Glomerular visceral epithelial cell (primary cell): ENCODE measurements at regions not wholly inside any gene's neighbourhood (a gene's known extent, or its start where the extent isn't known, plus 50 kb on each side); places are given as distances from the start of the nearest gene placed in this dataset.

Source experiments
- DNase-seq: peaks from one replicate; pipeline ENCODE4 v3.0.0-alpha.2; 2016; ENCODE audit errors: extremely low spot score

- no peak for DNase-seq
Measured at GRCh38 chr12:58470266-58471010, 449.9 kb downstream of the LRIG3 start.

DNA sequence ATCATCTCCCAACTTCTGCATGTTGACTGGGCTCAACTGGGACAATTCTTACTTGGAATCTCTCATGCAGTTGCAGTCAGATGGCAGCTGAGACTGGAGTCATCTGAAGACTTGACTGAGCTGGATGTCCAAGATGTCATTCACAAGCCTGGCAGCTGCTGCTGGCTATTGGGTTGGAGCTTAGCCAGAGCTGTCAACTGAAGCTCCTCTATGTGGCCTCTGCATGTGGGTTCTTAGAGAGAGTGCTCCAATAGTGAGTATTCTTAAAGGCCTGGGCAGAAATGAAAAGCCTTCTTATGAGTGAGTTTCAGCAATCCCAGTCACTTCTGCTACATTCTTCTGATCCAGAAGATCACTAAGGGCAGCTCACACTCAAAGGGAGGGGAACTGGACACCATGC is 440.9 kb downstream of the LRIG3 start:
- DNase-seq = no peak

DNA sequence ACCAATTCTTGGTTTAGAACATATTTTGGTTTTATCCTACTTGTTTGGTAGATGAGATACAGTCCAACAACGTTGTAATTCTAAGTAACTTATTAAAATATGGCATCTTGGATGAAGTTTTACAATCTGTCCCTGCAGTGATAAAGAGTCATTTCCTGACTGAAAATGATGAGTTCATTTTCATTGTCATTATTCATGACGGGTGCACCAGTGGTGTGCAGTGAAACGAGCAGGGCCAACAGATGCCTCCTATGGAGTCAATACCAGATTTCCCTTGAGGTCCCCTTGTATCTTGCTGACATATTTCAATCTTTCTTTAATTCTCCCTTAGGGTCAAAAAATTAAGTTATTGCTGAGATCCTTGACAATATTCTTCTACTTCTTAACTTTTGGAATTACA is 438.5 kb downstream of the LRIG3 start:
- DNase-seq = no peak

DNA sequence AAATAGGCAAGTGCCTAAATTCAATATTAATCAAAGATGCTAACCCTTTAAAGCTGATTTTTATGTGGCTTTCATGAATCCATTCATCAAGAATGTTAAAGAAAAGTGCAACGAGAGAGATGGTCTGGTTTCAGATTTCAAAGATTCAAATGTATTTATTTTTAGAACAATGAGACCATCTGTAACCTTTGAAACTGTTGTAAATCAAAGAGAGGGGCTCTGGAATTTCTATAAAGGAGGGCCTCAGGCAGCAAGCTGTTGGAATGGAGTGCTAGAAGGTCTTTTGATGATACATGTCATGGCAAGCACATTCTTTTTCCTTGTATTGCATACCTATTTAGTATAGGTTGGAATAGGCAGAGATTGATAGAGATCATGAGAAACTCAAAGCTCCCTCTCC is 433.0 kb downstream of the LRIG3 start:
- no peak for DNase-seq

DNA sequence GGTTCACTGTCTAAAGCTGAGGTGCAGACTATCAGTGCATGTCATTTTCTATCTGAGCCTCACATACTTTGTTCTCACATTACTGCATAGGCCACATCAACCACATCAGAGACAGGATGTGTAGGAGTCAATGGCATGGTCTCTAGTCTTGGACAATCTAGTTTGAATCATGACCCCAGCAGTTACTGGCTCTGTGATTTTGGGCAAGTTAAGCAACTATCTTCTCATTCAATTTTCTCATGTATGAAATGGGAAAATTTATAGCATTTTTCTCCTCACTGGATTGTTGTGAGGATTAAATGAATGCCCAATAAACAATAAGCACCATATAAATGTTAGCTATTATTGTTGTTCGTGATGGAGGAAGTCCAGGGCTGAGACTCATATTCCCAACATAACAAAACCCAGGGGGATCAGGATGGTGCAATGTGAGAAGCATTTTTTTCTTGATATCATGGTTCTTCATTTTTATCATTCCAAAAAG is 432.6 kb downstream of the LRIG3 start:
- peak; percentile 31 for DNase-seq

GRCh38 chr12:58489394-58489793 is 430.9 kb downstream of the LRIG3 start:
- DNase-seq = no peak

DNA sequence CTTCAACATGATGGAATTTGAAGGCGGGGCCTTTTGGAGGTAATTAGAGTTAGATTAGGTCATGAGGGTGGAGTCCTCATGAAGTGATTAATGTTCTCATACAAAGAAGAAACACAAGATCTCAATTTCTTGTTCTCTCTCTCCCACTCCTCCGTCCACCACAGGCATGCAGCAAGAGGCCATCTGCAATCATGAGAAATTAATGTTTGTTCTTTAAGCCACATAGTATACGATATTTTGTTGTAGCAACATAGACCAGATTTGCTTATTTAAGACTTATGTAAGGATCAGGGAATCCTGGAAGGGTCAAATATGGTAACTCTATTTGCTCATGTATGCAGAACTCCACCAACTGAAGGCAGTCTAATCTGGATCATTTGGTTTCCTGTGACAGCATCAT is 429.0 kb downstream of the LRIG3 start:
- DNase-seq = no peak

DNA sequence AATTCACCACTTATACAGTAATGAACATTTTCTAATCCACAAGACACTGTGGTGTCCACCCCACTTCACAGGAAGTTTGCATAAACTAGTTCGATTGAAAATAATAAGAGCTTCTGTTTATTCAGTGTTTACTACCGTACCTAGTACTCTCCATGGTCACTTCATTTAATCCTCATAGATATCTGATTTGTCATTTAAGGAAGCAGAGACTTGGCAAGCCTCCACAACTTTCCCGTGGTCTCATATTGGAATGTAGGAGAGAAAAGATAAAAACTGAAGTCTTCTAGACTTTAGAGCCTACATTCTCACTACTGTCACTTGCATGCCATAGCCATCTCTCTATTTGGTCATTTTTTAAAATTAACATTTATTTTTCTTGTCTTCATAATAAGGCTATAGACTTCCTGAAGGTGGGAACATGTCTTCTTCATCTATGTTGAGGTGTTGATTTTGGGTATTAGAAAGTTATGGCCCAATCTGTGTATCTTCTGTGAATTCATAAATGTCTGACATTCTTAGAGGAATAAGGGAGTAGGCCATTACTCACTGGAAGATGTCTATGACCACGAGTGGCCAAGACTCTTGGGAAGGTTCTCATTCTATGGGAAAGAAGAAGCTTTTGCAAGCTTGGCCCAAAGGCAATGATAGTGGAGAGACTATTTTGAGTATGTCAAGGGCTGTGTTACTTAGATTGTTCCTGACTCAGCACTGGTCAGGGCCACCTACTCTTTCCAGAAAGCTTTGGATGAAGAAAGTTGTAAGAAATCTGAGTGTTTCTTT is 423.7 kb downstream of the LRIG3 start:
- peak; percentile 35 for DNase-seq

GRCh38 chr12:58500399-58500798 is 419.9 kb downstream of the LRIG3 start:
- DNase-seq = no peak

DNA sequence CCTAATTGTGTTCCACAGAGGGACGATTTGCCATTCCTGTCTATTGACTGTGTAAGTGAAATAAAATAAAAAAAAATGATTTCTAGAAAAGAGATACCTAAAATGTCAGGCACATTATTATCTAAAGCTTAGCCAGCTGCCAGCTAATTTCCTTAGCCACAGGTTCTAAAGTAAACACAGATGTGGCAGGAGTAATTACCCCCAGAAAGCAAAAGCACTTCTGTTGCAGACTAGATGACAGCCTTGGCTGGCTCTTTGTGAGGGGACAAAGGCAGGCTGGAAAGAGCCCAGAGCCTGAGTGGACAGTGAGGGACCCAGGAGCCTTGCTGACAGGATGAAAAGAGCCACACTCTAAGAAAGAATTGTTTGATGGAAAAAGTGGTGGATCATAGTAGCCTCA is 418.1 kb downstream of the LRIG3 start:
- DNase-seq = peak; percentile 8

DNA sequence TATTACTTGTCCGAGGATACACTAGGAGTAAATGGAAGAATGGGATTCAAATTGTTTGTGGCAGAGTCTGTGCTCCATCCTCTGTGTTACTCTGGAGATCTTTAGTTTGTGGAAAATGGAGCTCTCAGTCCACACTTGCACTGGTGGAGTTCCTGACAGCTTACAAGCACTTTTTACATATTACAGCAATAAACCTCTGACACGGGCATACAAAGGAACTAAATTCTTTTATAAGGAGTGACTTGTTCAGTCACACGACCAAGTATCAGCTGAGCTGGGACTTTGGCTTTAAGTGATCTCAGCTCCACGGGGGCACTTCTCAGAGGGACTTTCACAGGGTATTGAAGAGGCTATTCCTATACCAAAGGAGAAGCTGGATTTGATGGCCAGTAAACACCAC is 417.5 kb downstream of the LRIG3 start:
- no peak for DNase-seq

DNA sequence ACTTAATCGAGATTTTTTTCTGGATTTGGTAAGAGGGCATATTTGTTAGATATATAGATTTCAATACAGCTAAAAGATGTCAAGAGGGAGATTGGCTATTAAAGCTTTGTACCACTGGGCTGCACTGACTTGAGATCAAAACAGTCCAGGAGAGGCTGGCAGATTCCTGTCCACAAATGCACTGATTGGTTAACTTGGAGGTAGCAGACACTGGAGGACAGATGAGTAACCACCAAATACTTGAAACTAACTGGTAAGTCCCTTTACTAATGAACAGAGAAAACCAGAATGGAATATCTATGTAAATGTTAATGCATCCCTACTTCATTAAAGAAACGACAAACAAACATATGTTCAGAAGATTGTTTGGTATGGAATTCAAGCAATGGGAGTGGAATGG is 416.6 kb downstream of the LRIG3 start:
- peak; percentile 8 for DNase-seq

GRCh38 chr12:58504143-58504938 is 416.0 kb downstream of the LRIG3 start:
- DNase-seq = peak; percentile 38

GRCh38 chr12:58509116-58509885 is 411.0 kb downstream of the LRIG3 start:
- no peak for DNase-seq

GRCh38 chr12:58513301-58513834 is 406.9 kb downstream of the LRIG3 start:
- DNase-seq = no peak

GRCh38 chr12:58513852-58514251 is 406.5 kb downstream of the LRIG3 start:
- DNase-seq = no peak

GRCh38 chr12:58519839-58520238 is 400.5 kb downstream of the LRIG3 start:
- DNase-seq = no peak

- no peak for DNase-seq
Measured at GRCh38 chr12:58521152-58521551, 399.2 kb downstream of the LRIG3 start.

GRCh38 chr12:58521796-58522195 is 398.5 kb downstream of the LRIG3 start:
- DNase-seq = no peak

DNA sequence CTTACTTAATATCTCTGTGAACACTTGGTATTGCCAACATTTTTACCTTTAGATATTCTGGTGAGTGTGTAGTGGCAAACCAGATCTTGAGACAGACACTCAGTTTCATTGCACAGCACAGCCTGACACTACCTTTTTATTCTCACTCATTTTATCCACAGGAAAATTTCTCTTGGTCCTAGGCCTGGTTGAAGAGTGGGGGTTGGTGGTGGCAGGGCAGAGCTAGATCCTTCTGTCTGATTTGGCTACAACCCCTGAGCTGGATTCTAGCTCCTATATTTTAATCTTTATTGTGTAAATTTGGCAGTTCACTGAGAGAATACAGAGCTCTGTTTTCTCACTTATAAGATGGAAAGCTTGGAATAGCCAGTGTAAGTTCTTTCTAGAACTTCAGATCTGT is 396.9 kb downstream of the LRIG3 start:
- no peak for DNase-seq

DNA sequence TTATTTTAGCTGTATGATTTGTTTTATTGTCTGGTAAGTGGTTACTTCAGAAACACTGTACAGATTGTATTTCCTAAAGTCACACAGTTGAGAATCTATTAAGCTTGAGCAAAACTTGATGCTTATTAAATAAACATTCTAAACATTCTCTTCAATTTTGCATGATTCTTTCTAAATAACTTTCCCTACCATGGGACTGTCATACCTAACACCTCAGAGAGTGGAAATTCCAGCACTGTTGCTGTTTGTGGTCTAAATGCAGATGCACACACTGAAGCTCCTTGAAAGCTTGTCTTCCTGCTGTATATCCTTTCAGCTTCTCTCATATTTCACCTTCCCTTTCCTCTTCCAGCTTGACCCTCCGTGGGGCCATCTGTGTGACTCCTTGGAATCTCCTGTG is 392.0 kb downstream of the LRIG3 start:
- DNase-seq = no peak
